Left renal pelvis (tissue), 4 donors: ENCODE measurements at regions not wholly inside any gene's neighbourhood (a gene's known extent, or its start where the extent isn't known, plus 50 kb on each side); places are given as distances from the start of the nearest gene placed in this dataset.

Source experiments
- DNase-seq, 4 donors: peaks; one replicate each; pipeline ENCODE4 v3.0.0-alpha.2; 2013; ENCODE audit warnings: low read depth in 4 of 4, low spot score in 3 of 4

DNA sequence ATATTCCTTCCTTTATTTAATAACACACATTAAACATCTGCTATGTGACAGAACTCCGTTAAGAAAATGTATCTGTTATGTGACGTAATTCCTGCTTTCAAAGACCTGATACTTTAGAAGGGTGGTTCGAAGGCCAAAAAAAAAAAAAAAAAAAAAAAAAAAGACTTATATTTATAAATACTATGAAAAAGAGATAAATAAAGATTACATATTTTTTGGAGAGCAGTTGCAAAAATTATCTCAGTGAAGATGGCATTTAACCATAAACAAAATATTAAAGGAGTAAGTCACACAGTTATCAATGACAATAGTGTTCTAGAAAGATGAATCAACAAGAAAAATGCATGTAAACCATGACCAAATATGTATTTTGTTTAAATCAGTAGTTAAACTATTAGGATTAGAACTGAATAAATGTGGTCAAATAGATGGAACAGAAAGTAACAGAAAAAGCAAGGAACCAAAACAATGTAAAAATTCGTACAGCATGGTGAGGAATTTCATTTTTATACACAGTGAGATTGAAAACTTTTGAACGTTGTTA is 612.3 kb upstream of the SLITRK5 start:
- no peak for DNase-seq

DNA sequence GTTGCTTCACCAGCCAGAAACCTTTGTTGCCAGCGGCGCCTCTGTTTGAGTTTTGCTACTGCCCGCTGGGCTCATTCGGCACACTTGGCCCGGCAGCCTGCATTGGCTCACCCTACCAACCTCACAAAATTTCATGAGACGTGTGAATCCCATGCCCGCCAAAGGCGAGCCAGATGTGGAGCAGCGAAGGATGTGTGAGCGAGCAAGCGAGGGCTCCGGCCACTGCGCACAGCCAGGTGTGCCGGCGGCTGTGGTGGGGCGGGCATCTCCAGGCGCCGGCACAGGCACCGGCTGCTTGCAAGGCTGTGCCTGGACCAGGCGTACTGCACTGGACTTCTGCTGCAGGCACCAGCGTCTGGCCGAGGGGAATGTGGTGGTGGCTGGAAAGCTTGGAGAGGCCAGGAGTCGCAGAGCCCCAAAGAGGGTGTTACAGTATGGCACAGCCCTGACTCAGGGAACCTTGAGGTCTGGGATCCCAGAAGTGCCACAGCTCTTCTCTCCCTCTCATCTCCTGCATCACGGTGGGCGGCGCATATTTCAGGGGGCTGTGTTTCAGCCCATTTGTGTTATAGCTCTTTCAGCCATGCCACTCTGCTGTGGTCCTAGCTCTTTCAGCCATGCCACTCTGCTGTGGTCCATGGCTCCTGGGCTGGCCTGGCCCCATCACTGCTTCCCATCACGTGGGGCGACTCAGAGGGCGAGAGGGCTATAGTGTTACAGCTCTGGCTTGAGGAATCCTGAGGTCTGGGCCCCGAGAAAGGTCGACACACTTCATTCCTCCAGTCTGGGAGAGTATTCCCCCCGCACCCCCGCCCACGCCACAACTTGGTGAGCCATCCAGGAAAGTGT is 592.0 kb upstream of the SLITRK5 start:
- no peak for DNase-seq

DNA sequence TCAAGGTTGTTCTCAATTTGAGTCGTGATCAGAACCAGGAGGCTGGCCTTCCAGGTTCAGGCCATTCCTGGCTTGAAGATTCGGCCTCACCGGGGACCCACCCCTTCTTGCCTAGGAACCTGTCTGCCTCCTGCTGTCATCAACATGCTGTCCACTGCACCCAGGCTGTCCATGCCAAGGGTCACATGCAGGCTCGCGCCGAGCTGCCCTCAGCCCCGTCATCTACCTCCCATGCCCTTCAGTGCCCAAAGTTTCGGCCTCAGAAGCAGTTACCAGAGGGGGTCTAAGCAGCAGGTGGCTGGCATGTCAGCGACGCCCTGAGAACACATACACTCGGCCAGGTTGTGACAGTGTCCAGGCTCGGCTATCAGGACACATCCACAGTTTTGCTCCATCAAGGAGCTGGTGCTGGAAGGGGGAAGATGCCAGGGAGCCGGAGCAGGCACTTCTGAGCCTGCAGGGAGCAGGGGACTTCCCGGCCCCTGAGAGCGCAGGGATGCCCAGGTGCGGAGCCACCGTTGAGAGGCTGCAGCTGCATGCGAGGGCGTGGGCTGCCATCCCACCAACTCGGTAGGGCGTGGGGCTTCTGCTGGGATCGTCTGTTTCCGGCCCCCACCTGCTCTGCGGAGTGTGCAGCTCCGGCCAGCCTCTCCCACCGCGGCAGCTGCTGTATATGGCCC is 590.9 kb upstream of the SLITRK5 start:
- no peak for DNase-seq

DNA sequence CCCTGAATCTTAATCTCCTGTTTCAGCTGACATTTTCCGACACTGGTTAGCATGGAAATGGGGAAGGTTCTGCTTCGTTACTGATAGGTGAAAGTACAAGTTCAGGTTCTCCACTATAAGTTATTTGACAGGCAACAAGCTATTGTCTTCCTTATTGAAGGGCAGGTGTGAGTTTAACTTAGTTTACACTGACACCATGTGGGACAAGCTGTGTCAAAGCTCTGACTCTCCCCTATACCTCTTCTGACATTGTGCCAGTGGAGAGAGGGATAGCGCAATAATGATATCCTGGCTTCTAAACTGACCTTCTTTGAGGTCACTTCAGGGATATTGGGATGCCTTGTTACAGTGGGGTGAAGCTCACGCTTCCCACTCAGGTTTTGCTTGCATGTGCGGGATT is 587.0 kb upstream of the SLITRK5 start:
- no peak for DNase-seq

DNA sequence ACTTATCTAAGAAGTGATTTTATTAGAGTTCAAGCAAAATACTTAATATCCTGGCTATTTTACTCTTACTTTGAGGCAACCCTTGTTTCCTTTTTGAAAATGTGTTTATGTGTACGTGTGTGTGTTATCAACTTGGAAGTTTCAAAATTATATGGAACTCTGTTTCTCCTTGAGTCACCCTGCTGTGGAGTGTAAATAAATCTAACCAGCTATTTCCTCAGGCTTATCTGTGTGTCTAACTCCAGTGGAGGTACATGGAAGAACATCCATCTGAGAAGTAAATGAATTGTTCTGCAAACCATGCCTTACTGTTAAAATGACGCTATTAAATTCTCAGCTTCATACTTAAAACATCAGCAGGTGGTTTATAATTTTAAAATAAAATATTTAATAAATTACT is 583.4 kb upstream of the SLITRK5 start:
- no peak for DNase-seq

DNA sequence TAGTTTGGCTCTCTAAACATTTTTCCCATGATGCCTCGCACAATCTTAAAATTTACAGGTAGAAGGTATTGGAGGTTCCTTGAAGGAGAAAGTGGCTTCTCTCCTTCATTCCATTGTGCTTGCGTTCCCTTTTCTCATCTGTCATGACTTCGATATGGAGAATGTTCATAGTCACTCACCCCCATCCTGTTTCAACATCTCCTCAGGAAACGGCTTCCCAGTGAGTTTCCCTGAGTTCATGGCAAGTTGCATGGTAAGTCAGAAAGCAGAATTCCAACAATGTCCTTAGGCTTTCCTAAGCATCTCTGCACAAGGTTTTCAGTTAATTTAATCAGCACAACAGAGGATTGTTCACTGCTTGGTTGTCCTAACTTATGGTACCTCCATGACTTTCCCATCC is 581.8 kb upstream of the SLITRK5 start:
- no peak for DNase-seq

DNA sequence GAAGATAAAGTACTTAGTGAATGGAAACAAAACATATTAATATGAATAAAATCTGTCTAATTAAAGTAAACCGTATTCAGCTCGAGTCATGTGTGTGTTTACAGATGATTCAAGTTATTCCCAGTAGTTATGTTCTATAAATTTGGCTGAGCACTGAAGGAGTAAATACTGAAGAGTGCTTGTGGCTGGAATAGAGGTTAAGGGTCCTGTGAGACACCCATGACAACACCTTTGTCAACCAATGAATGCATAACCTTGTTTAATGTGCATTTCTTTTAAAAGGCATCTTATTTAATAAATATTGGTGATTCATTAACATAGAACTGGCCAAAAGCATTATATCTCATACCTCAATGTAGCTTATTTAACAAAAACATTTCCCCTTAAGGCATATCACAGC is 577.8 kb upstream of the SLITRK5 start:
- DNase-seq: no peak

DNA sequence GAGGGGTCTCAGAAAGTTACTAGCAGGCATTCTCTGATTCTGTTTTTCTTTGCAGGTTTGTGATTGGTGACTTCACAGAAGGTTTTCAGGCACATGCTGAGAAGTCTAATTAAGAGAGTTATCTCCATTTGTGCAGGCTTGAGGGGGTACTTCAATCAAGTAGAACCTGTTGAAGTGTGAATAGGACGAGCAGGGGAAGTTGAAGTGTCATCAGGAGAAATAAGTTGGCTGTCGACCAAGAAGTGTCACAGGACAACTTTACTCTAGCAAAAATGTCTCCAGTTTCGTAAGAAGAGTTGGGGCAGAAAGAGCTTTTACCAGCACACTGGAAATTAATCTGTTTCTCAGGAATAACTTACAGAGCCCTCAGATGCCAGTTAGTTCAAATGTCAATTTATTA is 576.5 kb upstream of the SLITRK5 start:
- no peak for DNase-seq

DNA sequence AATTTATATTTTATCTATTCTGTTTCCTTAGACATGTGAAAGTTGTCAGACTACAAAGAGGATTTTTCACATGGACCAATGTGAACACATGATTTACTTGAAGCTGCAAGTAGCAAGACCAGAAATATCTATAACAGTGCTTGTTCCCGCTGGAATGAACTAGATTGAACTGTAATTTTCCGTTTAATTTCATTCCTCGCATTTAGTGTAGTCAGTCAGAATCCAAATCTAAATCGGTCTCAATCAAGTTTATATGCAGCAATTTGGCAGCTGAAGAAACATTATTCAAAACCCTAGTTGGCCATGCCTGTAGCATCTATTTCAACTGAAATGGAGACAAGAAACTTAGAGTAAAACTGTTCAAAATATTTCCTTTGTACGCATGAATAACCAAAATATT is 570.7 kb upstream of the SLITRK5 start:
- no peak for DNase-seq

DNA sequence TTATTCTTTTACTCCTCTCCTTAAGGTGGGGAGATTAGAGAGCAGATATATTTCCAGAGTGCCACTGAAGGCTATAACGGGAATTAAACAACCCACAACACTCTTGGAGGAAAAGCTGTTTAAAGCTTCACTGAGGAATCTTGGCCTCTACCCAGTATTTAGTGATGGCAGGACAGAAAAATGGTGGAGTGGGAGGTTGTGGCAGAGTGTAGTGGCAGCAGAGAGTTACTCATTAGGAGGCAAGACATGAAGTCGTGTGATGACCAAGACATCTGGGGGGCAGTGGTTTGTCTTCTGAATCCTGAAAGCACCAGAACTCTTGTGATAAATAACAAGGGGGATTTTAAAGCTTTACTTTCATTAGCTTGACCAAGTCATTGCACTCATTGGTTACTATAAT is 563.5 kb upstream of the SLITRK5 start:
- DNase-seq: no peak

DNA sequence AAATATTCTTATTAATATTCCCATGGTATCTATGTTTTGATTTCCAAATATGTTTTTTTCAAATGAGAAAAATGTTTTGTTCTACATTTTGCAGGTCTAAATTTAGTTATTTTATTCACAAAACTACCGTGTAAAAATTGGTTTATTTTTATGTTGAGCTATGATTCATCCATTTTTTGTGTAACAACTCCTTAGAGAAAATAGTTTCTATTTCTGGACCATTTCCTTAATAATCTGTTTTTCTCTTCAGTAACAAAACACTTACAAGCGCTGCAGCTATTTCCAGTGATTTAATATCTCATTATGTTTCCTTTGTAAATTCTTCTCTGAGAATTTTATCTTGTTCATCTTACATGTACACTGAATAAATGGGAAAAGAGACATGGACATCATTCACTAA is 550.7 kb upstream of the SLITRK5 start:
- DNase-seq: no peak

DNA sequence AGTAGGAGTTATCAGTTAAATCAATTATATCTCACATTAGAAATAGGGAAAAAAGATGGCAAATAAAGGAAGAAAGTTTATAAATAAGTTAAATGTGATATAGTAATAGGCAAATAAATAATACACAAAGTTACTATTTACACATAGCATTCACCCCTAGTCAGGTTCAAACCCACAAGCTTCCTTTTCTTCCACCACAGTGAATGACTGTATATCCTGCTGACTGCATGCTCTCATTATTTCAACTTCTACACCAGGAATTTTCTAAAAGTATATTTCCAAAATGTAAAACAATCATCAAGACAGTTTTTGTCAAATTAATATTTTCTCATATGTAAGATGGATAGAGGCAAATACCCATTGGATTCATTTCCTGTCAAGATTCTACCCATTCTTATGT is 548.6 kb upstream of the SLITRK5 start:
- DNase-seq: no peak

DNA sequence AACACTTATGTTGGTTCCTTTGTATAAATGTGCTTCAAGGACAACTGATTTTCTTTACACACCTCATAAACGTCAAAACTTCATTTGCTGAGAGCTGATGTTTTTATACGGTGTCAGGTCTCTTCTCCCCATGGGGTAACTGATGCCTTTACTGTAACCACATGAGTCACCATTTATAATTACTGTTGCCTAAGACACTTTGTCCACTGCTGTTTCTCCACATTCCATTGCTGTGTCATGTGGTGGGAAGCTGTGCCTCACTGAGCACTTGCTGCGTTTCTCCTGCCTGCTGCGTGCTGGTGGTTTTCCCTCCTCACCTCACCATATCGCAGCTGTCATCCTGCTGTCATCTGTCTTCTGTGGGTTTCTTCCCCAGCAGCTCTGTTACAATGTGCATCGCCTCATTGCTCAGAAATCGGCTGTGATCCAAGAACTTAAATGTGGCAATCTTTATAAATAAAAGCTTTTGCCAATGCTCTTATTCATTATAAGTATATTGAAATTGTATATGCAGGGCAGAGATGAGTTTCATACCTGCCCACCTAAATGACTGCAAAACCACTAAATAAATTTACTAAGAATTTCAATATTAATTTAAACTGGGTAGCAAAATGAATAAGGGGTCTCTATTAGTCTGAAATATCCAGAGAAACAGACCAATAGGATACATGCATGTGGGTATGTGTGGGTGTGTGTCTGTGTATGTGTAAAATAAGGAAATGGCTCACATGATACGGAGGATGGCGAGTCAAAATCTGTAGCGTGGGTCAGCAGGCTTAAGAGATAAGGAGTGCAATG is 547.0 kb upstream of the SLITRK5 start:
- DNase-seq: peak; percentile 2 to 36 (median 16)

DNA sequence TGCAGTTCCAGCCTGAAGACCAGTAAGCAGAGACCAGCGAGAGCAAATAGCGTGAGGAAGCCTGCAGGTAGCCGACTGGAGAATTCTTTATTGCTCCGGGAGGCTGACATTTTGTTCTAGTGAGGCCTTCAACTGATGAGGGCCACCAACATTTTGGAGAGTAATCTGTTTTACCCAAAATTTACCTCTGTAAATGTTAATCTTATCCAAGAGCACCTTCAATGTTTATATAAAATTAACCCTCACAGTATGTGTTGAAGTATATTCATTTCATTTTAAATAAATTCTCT is 546.4 kb upstream of the SLITRK5 start:
- DNase-seq: no peak

DNA sequence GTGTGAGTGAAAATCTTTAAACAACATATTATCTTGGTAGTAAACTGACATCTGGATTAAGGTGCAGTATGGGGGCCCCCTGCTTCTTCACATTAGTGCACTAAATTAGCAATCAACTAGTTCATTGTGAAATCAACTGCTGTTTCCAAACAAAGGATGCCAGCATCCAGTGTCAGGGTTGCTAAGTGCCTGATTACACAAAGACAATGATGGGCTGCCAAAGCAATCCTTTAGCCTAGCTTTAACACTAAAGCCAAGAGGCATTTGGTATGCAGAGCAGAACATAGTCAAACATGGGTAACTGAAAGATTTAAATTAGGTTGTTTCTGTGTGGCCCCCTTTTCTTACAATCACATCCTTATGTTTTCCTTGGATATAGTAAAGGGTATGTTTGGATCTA is 543.1 kb upstream of the SLITRK5 start:
- DNase-seq: no peak

DNA sequence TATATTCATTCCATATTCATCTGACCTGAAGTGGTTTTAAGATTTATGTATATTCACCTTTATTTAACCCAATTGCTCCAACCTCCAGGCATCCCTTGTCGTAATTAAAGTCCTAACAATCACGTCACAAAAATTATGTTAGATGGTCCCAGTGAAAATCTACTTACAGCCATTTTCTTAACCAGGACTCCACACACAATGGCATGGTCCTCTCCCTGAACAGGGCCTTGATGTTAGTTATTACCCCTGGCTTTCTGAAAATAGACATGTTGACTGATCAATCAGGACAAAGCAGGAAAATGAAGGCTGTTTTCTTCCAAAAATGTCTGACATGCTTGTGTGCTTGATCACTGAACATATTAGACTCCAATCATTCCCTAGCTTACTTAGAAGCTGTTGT is 542.7 kb upstream of the SLITRK5 start:
- no peak for DNase-seq

DNA sequence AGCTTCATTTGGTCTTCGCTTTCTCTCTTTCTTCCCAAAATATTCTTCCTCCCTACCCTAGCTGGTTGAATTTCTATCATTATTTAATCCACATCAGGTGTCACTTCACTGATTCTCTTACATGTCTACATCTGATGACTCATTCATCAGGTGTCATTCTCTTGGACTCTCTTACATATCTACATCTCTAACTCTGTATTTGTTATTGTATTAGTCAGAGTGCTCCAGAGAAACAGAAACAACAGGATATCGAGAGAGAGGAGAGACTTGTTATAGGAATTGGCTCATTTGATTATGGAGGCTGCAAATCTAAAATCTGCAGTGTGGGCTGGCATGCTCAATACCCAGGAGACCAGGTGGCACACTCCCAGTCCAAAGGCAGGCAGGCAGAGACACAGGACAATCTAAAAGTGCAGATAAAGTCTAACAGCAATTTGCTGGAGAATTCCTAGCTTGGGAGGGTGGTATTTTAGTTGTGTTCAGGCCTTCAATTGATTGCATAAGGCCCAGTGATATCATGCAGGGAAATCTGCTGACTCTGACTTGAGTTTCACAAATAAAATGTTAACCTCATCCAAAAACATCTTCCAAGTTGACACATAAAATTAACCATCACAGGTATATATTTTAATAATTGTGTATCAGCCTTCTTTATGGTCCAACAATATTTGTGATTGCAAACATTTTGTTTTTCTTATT is 541.4 kb upstream of the SLITRK5 start:
- no peak for DNase-seq

DNA sequence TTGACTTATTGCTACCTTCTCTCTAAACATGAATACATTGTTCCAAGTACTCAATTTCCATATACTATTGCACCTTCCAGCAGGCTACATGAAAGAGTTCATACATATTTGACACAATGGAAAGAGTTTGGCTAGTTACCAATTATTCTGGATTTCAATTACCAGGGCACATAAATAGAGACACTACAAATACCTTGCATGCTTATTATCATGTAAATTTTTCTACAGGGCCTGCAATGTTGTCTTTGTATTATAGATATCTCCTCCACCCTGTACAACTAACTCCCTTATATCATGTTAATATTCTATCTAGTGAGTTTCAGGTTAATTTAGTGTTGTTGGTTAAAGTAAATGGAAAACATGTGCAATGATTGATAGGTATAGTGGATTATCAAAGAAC is 540.7 kb upstream of the SLITRK5 start:
- no peak for DNase-seq

DNA sequence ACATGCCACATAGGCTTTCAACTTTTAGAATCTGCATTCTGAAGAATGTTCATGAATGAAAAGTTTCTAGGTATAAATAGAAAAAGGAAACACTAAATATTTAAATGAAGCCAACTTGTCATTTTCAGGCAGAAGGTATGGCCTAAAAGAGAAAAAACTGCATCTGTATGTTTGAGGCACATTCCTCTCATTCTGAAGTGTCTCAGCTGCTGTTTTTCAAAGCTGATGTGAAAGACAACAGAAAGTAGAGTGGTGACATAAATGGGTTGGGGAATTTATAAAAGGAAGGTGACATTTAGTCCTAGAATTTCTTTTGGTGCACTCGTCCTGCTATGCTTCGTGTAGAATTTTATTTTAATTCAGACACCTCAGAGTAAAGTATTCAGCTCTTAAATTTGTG is 539.6 kb upstream of the SLITRK5 start:
- DNase-seq: no peak

DNA sequence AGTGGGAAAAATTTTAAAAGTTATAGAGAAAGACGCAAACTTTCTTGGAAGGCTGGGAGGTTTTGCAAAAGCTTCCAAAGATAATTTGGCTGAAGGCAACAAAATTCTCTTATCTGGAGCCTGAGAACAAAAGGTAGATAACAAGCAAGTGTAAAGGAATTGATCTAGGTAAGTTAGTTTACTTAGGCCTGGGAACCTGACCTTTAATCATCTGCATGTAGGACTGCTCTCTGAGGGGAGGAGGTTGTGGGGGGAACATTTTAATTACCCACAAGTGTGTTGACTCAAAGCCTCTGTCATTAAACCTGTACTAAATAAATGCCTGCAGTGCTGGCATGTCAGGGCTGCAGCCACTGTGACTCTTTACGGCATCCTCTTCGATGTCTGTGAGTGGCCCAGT is 532.3 kb upstream of the SLITRK5 start:
- DNase-seq: no peak

DNA sequence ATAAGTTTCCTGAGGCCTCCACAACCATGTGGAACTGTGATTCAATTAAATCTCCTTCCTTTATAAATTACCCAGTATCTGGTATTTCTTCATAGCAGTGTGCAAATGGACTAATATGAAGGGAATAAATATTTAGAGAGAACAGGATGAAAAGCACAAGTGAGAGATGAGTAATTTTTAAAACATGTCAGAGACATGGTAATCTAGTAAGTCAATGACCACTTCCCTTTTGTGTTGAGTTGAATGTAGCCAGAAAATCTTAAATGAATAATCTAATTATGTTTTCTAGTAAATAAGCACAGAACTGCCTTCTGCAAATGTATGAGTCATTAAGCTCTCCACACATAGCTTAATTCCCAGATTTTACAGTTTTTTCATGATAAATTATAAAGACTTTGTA is 524.1 kb upstream of the SLITRK5 start:
- DNase-seq: no peak
